NCI-H146 (cell line): ENCODE measurements at regions not wholly inside any gene's neighbourhood (a gene's known extent, or its start where the extent isn't known, plus 50 kb on each side); places are given as distances from the start of the nearest gene placed in this dataset.
"Not testable (repeated sequence)": the region's sequence is repeated elsewhere in the genome, so short reads cannot be mapped to it uniquely, and the experiment has no call there.

Source experiments
- DNase-seq: peaks from one replicate; lab custom pipeline; 2025; lab: John Stamatoyannopoulos, UW

- DNase-seq: no peak
Measured at GRCh38 chrX:106363214-106363613, 195.1 kb downstream of the PWWP3B start.

GRCh38 chrX:106378616-106379015, 210.5 kb downstream of the PWWP3B start:
- DNase-seq: no peak

- no peak for DNase-seq
Measured at GRCh38 chrX:106391284-106391911, 220.4 kb upstream of the RADX start.

- no peak for DNase-seq
Measured at GRCh38 chrX:106392346-106392745, 219.4 kb upstream of the RADX start.

GRCh38 chrX:106397788-106398538, 213.8 kb upstream of the RADX start:
- no peak for DNase-seq

GRCh38 chrX:106401965-106402559, 209.7 kb upstream of the RADX start:
- DNase-seq: no peak

GRCh38 chrX:106404512-106404911, 207.3 kb upstream of the RADX start:
- DNase-seq: no peak

GRCh38 chrX:106415276-106415895, 196.4 kb upstream of the RADX start:
- DNase-seq: no peak

- DNase-seq: no peak
Measured at GRCh38 chrX:106436691-106437090, 175.1 kb upstream of the RADX start.

- DNase-seq: no peak
Measured at GRCh38 chrX:106437407-106437806, 174.4 kb upstream of the RADX start.

GRCh38 chrX:106450405-106450804, 161.4 kb upstream of the RADX start:
- no peak for DNase-seq

GRCh38 chrX:106451933-106452332, 159.8 kb upstream of the RADX start:
- no peak for DNase-seq

- DNase-seq: no peak
Measured at GRCh38 chrX:106454991-106455390, 156.8 kb upstream of the RADX start.

GRCh38 chrX:106457802-106458201, 154.0 kb upstream of the RADX start:
- DNase-seq: no peak

- no peak for DNase-seq
Measured at GRCh38 chrX:106467422-106467821, 144.4 kb upstream of the RADX start.

GRCh38 chrX:106467943-106468342, 143.8 kb upstream of the RADX start:
- DNase-seq: no peak

- DNase-seq: no peak
Measured at GRCh38 chrX:106468433-106468832, 143.3 kb upstream of the RADX start.

- no peak for DNase-seq
Measured at GRCh38 chrX:106479920-106480319, 131.9 kb upstream of the RADX start.

- peak; percentile 3 for DNase-seq
Measured at GRCh38 chrX:106481341-106481740, 130.4 kb upstream of the RADX start.

- DNase-seq: no peak
Measured at GRCh38 chrX:106484233-106484632, 127.5 kb upstream of the RADX start.

- DNase-seq: not testable (repeated sequence)
Measured at GRCh38 chrX:106493210-106493816, 118.5 kb upstream of the RADX start.

- DNase-seq: no peak
Measured at GRCh38 chrX:106499473-106499872, 112.3 kb upstream of the RADX start.
